PC-3 (cell line): ENCODE measurements at regions not wholly inside any gene's neighbourhood (a gene's known extent, or its start where the extent isn't known, plus 50 kb on each side); places are given as distances from the start of the nearest gene placed in this dataset.
A peak's percentile ranks its signal among the peaks of the same experiment; 100 is the strongest.

Experiments
- ATAC-seq: fragments of 200-7000 bp; cut with Tn5 transposase; 2 replicates; pipeline ENCODE4 v1.9.1; 2020; ENCODE audit warnings: mild to moderate bottlenecking, moderate library complexity
- BruUV-seq: library from RNA; stranded (reverse); fragments of 400-500 nt; replicated peaks from 2 replicates; lab custom pipeline; 2021; lab: Mats Ljungman, UMichigan
- CTCF ChIA-PET: fragments of 300-600 bp; sonication (Branson Sonifier 250); formaldehyde crosslinking; loops from one replicate; lab custom pipeline; 2022; ENCODE audit warnings: antibody characterized with exemption; lab: Charles Lee
- POLR2A ChIA-PET: fragments of 300-600 bp; sonication (Branson Sonifier 250); formaldehyde crosslinking; loops from one replicate; lab custom pipeline; 2022; ENCODE audit warnings: antibody characterized with exemption; ENCODE audit not compliant: unreplicated experiment; lab: Charles Lee
- DNase-seq: peaks from one replicate; pipeline ENCODE4 v3.0.0-alpha.2; 2015
- H2AFZ ChIP-seq: fragments of 300-600 bp; sonication (generic); 2 replicates; pipeline ENCODE4 v1.6.0; 2016; ENCODE audit warnings: antibody characterized with exemption, low read length
- H3F3A ChIP-seq: fragments of 300-600 bp; sonication (generic); one replicate; pipeline ENCODE4 v1.6.0; 2017; ENCODE audit warnings: antibody characterized with exemption, low read length, control low read depth, mild to moderate bottlenecking; ENCODE audit not compliant: unreplicated experiment
- H3K27ac ChIP-seq: fragments of 300-600 bp; sonication (generic); 2 replicates; pipeline ENCODE4 v1.5.1; 2016; ENCODE audit warnings: mild to moderate bottlenecking, low read length
- H3K27me3 ChIP-seq: fragments of 300-600 bp; sonication (generic); 2 replicates; pipeline ENCODE4 v1.6.1; 2016; ENCODE audit warnings: low read length, mixed read lengths
- H3K36me3 ChIP-seq: fragments of 300-600 bp; sonication (generic); 2 replicates; pipeline ENCODE4 v1.6.1; 2016; ENCODE audit warnings: low read depth, mixed run types, low read length, mixed read lengths
- H3K4me1 ChIP-seq: fragments of 300-600 bp; sonication (generic); 2 replicates; pipeline ENCODE4 v1.5.1; 2016; ENCODE audit warnings: low read length; ENCODE audit not compliant: insufficient read depth
- H3K4me2 ChIP-seq: fragments of 300-600 bp; sonication (generic); 2 replicates; pipeline ENCODE4 v1.6.0; 2016; ENCODE audit warnings: low read length
- H3K4me3 ChIP-seq: fragments of 300-600 bp; sonication (generic); 2 replicates; pipeline ENCODE4 v1.5.1; 2016; ENCODE audit warnings: mild to moderate bottlenecking, low read length, mixed read lengths
- H3K79me2 ChIP-seq: fragments of 300-600 bp; sonication (generic); 2 replicates; pipeline ENCODE4 v1.6.1; 2017; ENCODE audit warnings: low read length, mixed read lengths
- H3K9ac ChIP-seq: fragments of 300-600 bp; sonication (generic); 2 replicates; pipeline ENCODE4 v1.6.0; 2016; ENCODE audit warnings: mild to moderate bottlenecking, low read length
- H3K9me2 ChIP-seq: fragments of 300-600 bp; sonication (generic); replicated peaks from 2 replicates; pipeline ENCODE4 v1.6.1; 2016; ENCODE audit warnings: mixed run types, low read length, mixed read lengths
- H3K9me3 ChIP-seq: fragments of 300-600 bp; sonication (generic); 2 replicates; pipeline ENCODE4 v1.6.1; 2016; ENCODE audit warnings: low read length, mixed read lengths
- H4K20me1 ChIP-seq: fragments of 300-600 bp; sonication (generic); 2 replicates; pipeline ENCODE4 v1.6.1; 2016; ENCODE audit warnings: low read length, mixed read lengths
- CTCF ChIP-seq: fragments of 300-600 bp; sonication (generic); conservative IDR thresholded peaks from 2 replicates; pipeline ENCODE4 v1.5.1; 2017; ENCODE audit warnings: antibody characterized with exemption, low read depth, mild to moderate bottlenecking, low read length
- EZH2 ChIP-seq: fragments of 300-600 bp; sonication (generic); IDR thresholded peaks from one replicate; pipeline ENCODE4 v1.6.1; 2017; ENCODE audit warnings: antibody characterized with exemption, mild to moderate bottlenecking, low read length; ENCODE audit not compliant: unreplicated experiment
- EZH2phosphoT487 ChIP-seq: fragments of 300-600 bp; sonication (generic); IDR thresholded peaks from 2 replicates; pipeline ENCODE4 v1.6.1; 2018; ENCODE audit warnings: mild to moderate bottlenecking, antibody characterized with exemption, low read length, borderline replicate concordance
- intact Hi-C: fragments of 100-400 bp; cut with micrococcal nuclease; formaldehyde crosslinking; loops from 2 replicates; pipeline ENCODE4 v1.9.0; 2023

GRCh38 chr1:59089036-59089798 is 207.7 kb upstream of the FGGY start:
- Histone ChIP-seq H3K4me3 (no peak overlapping the region), H3K9me3 (no peaks in the 10 kb centered on the region), H3K27ac (no peak overlapping the region), H3K79me2 (no peaks in the 10 kb centered on the region), H4K20me1 (no peaks in the 10 kb centered on the region), H3K4me1 (no peaks in the 10 kb centered on the region; the same call in 1 of the 2 replicates), H3K27me3 (no peaks in the 10 kb centered on the region), H3K9ac (no peak overlapping the region), H2AFZ (no peak overlapping the region), H3K9me2 (0 out of 2 replicates have a peak, but pooled peaks cover 3% of the 10 kb centered on the region), H3K36me3 (no peaks in the 10 kb centered on the region), H3K4me2 (no peak overlapping the region), H3F3A (no peaks in the 10 kb centered on the region)
- ATAC-seq, result no peak
- POLR2A ChIA-PET, result no interaction called here
- CTCF ChIA-PET, result no interaction called here
- no peak for DNase-seq
- intact Hi-C loops, result no loop called here
- TF ChIP-seq EZH2phosphoT487, result no peak
- no peak for TF ChIP-seq EZH2
- TF ChIP-seq CTCF, result no peak
- BruUV-seq, result no TSS peak

- no peak for TF ChIP-seq EZH2
- TF ChIP-seq EZH2phosphoT487, result no peak
- TF ChIP-seq CTCF, result no peak
- Histone ChIP-seq H3K27me3 (no peaks in the 10 kb centered on the region), H3K4me3 (no peak overlapping the region), H3K9me2 (0 out of 2 replicates have a peak, but pooled peaks cover 3% of the 10 kb centered on the region), H4K20me1 (no peaks in the 10 kb centered on the region), H3K27ac (no peak overlapping the region), H3K79me2 (no peaks in the 10 kb centered on the region), H3K36me3 (no peaks in the 10 kb centered on the region), H3K9ac (no peak overlapping the region), H3F3A (no peaks in the 10 kb centered on the region), H3K4me2 (no peak overlapping the region), H3K9me3 (no peaks in the 10 kb centered on the region), H3K4me1 (no peaks in the 10 kb centered on the region), H2AFZ (no peak overlapping the region)
- ChIA-PET POLR2A (no interaction called here), CTCF (no interaction called here)
- intact Hi-C loops, result no loop called here
- ATAC-seq (no peak), DNase-seq (peak; percentile 38)
- no TSS peak for BruUV-seq
These were observed 206.9 kb upstream of the FGGY start for GRCh38 chr1:59089922-59090457.

- Histone ChIP-seq H4K20me1 (no peaks in the 10 kb centered on the region), H2AFZ (no peak overlapping the region), H3K9ac (no peak overlapping the region), H3K4me3 (no peak overlapping the region), H3K9me3 (no peaks in the 10 kb centered on the region), H3F3A (no peaks in the 10 kb centered on the region), H3K4me2 (no peak overlapping the region), H3K27ac (no peak overlapping the region), H3K36me3 (no peaks in the 10 kb centered on the region), H3K79me2 (no peaks in the 10 kb centered on the region), H3K9me2 (no peaks in the 10 kb centered on the region), H3K4me1 (no peaks in the 10 kb centered on the region), H3K27me3 (no peaks in the 10 kb centered on the region)
- no TSS peak for BruUV-seq
- TF ChIP-seq CTCF (no peak), EZH2phosphoT487 (no peak)
- POLR2A ChIA-PET, result no interaction called here
- DNase-seq (no peak), ATAC-seq (no peak)
- intact Hi-C loops, result no loop called here
- CTCF ChIA-PET, result no interaction called here
These were observed 204.8 kb upstream of the FGGY start for GRCh38 chr1:59092126-59092525.
